Stimulated activated CD4-positive, alpha-beta T cell treated with anti-CD3 and anti-CD28 coated beads, TNF-alpha, amount 100 ng/mL, for 48 hours (primary cell): ENCODE measurements at regions not wholly inside any gene's neighbourhood (a gene's known extent, or its start where the extent isn't known, plus 50 kb on each side); places are given as distances from the start of the nearest gene placed in this dataset.

Experiments used
- DNase-seq, 3 donors: peaks; one replicate each; pipeline ENCODE4 v3.0.0-alpha.2; 2020; ENCODE audit warnings: low read depth in 3 of 3

- no peak for DNase-seq
Measured at GRCh38 chr2:41954304-41955291, 93.2 kb upstream of the PKDCC start.

GRCh38 chr2:41955316-41956043, 92.3 kb upstream of the PKDCC start:
- no peak for DNase-seq

- no peak for DNase-seq
Measured at GRCh38 chr2:41957431-41957830, 90.4 kb upstream of the PKDCC start.

GRCh38 chr2:41958251-41958650, 89.6 kb upstream of the PKDCC start:
- DNase-seq = no peak

GRCh38 chr2:41958775-41959174, 89.0 kb upstream of the PKDCC start:
- no peak for DNase-seq

GRCh38 chr2:41959760-41960159, 88.1 kb upstream of the PKDCC start:
- DNase-seq = no peak

- DNase-seq = no peak
Measured at GRCh38 chr2:41962922-41963622, 84.7 kb upstream of the PKDCC start.

GRCh38 chr2:41963661-41964525, 83.9 kb upstream of the PKDCC start:
- DNase-seq = no peak

GRCh38 chr2:41965173-41965908, 82.5 kb upstream of the PKDCC start:
- no peak for DNase-seq

GRCh38 chr2:41965909-41966295, 81.9 kb upstream of the PKDCC start:
- DNase-seq = no peak

GRCh38 chr2:41966431-41966893, 81.4 kb upstream of the PKDCC start:
- no peak for DNase-seq

GRCh38 chr2:41966920-41967319, 80.9 kb upstream of the PKDCC start:
- no peak for DNase-seq

GRCh38 chr2:41967476-41968181, 80.2 kb upstream of the PKDCC start:
- DNase-seq = no peak

GRCh38 chr2:41968182-41968578, 79.6 kb upstream of the PKDCC start:
- no peak for DNase-seq

GRCh38 chr2:41970988-41971660, 76.7 kb upstream of the PKDCC start:
- no peak for DNase-seq

GRCh38 chr2:41972179-41972578, 75.6 kb upstream of the PKDCC start:
- DNase-seq = no peak

GRCh38 chr2:41972819-41973218, 75.0 kb upstream of the PKDCC start:
- DNase-seq = no peak

GRCh38 chr2:41973871-41974270, 74.0 kb upstream of the PKDCC start:
- DNase-seq = no peak

GRCh38 chr2:41981417-41981816, 66.4 kb upstream of the PKDCC start:
- no peak for DNase-seq
